ENCODE measurements at regions not wholly inside any gene's neighbourhood (a gene's known extent, or its start where the extent isn't known, plus 50 kb on each side); places are given as distances from the start of the nearest gene placed in this dataset.

DNA sequence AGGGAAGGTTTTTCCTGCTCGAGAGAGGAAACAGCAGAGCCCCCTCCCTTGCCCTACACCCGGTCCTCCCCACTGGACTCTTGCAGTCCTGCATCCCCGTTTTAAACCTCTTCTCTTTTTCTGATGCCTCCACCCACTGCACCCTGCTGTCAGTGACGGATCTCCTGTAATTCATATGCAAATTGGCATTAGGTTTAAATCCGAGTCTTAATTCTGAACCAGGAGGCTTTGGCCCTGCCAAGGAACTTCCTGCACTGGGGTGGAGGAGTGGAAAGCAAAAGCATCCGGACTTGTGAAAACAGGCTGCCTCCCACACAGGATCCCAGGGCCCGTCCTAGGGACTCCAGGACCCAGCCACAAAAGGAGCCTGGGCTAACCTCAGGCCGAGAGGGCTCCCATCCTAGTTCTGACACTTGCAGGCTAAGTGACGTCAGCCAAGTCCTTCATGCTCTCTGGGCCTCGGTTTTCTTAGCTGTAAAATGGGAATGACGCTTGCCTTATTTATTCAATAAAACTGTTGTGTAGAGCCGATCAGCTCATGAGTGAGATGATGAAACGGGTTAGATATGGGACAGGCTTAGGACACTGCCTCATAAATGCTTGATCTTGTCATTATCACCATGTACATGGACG lies 613.3 kb downstream of the AJAP1 start:
- no TSS peak for BruUV-seq (replicated peaks)
- H3K4me3 ChIP-seq, result no peak overlapping the region
- ChIA-PET RAD21 (ENCODE audit: unreplicated experiment) (no interaction called here), SMC1A (ENCODE audit: uncharacterized antibody, unreplicated experiment) (no interaction called here), CTCF (no interaction called here), POLR2A (no interaction called here)
- in situ Hi-C loops (cut with MboI), result no loop called here
- H4K20me1 ChIP-seq (ENCODE audit: control insufficient read depth, insufficient read depth), result no peaks in the 10 kb centered on the region
- no peaks in the 10 kb centered on the region for H3K4me1 ChIP-seq (ENCODE audit: control insufficient read depth, insufficient read depth, low read length)
- H3K9ac ChIP-seq (ENCODE audit: control insufficient read depth, insufficient read depth, low read length), result no peak overlapping the region
- H3K9me3 ChIP-seq (replicated peaks; ENCODE audit: control insufficient read depth, insufficient read depth, low read length), result no peaks in the 10 kb centered on the region; the same call in 2 of the 3 replicates
- DNase-seq (ENCODE audit: low read depth, low spot score), result no peak
- WGBS (ENCODE audit: insufficient coverage, insufficient replicate concordance, low lambda C conversion rate, missing lambda C conversion rate), result 12% methylated on average over 14 of the region's 14 CpGs
- no peaks in the 10 kb centered on the region for H3K27me3 ChIP-seq (replicated peaks in 1 of 2; ENCODE audit: control insufficient read depth in 2 of 2, insufficient read depth in 2 of 2, low read length in 1 of 2)
- intact Hi-C loops (cut with micrococcal nuclease; ENCODE audit: unreplicated experiment), result no loop called here
- TF ChIP-seq ZNF207 (IDR thresholded peaks at IDR 0.05; ENCODE audit: borderline replicate concordance) (no peak), PML (IDR thresholded peaks at IDR 0.05; ENCODE audit: low read length) (no peak)
- no peaks in the 10 kb centered on the region for H3K79me2 ChIP-seq (ENCODE audit: control insufficient read depth, insufficient read depth, low read length)
- no peak for ATAC-seq
- no peak overlapping the region for H2AFZ ChIP-seq (ENCODE audit: control insufficient read depth, low read depth, low read length)
- H3K27ac ChIP-seq (ENCODE audit: control insufficient read depth, insufficient read depth), result no peak overlapping the region
- no peak overlapping the region for H3K4me2 ChIP-seq (ENCODE audit: control insufficient read depth, insufficient read depth)
- H3K36me3 ChIP-seq (ENCODE audit: control insufficient read depth in 2 of 2, insufficient read depth in 2 of 2, low read length in 1 of 2), result no peaks in the 10 kb centered on the region
- FAIRE-seq, result no peak

DNA sequence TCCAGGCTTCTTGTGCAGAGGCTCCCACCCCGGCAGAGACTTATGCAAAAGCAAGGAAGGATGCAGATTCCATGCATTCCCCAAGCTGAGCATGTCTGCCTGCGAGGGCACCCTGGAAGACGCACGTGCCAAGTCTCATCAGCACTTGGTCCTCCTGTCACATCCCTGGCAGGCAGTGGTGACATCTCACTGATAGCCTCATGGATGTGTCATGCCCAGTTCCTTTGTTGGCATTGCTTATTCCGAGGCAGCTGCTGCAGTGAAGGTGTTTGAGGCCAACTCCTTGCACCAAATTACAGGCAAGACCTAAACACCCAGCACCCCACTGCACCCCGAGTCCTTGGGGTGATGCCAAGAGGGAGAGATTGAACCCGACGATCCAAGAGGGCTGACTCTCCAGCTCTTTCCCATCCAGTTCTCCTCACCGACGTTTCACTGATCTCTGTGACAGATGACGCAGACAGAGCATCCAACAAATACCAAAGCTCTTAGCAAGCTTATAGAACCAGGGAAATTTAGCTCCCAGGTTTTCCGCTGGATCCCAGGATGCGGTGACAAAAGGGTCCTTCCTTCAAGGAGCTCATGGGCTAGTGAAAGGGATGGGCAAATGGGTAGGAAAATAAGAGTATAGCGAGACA lies 611.1 kb downstream of the AJAP1 start:
- TF ChIP-seq MTA3 (IDR thresholded peaks at IDR 0.05; ENCODE audit: borderline replicate concordance, low read length) (no peak), JUND (IDR thresholded peaks at IDR 0.05; ENCODE audit: low read depth, low read length) (no peak), MXI1 (IDR thresholded peaks at IDR 0.05; ENCODE audit: low read depth, low read length) (no peak), NBN (IDR thresholded peaks at IDR 0.05) (no peak), ZNF207 (IDR thresholded peaks at IDR 0.05; ENCODE audit: borderline replicate concordance) (no peak), SP1 (IDR thresholded peaks at IDR 0.05; ENCODE audit: low read depth, low read length) (no peak), BHLHE40 (IDR thresholded peaks at IDR 0.05; ENCODE audit: borderline replicate concordance in 1 of 2, low read depth in 2 of 2, low read length in 1 of 2) (no peak), ZNF24 (IDR thresholded peaks at IDR 0.05) (no peak), KAT2A (conservative IDR thresholded peaks at IDR 0.05; ENCODE audit: control insufficient read depth, low read depth, low read length) (no peak), EED (IDR thresholded peaks at IDR 0.05; ENCODE audit: low read depth) (no peak), TCF3 (IDR thresholded peaks at IDR 0.05; ENCODE audit: borderline replicate concordance, insufficient read depth, low read depth, low read length) (no peak), SPI1 (IDR thresholded peaks at IDR 0.05; ENCODE audit: borderline replicate concordance, insufficient read depth, low read depth, low read length) (no peak)
- TF ChIP-seq, protein P1, sequence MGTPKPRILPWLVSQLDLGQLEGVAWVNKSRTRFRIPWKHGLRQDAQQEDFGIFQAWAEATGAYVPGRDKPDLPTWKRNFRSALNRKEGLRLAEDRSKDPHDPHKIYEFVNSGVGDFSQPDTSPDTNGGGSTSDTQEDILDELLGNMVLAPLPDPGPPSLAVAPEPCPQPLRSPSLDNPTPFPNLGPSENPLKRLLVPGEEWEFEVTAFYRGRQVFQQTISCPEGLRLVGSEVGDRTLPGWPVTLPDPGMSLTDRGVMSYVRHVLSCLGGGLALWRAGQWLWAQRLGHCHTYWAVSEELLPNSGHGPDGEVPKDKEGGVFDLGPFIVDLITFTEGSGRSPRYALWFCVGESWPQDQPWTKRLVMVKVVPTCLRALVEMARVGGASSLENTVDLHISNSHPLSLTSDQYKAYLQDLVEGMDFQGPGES (IDR thresholded peaks at IDR 0.05), result no peak
- TF ChIP-seq, protein P2, sequence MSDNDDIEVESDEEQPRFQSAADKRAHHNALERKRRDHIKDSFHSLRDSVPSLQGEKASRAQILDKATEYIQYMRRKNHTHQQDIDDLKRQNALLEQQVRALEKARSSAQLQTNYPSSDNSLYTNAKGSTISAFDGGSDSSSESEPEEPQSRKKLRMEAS (IDR thresholded peaks at IDR 0.05; ENCODE audit: low read depth, low read length), result no peak
- WGBS (ENCODE audit: insufficient coverage, insufficient replicate concordance, low lambda C conversion rate, missing lambda C conversion rate), result 21% methylated on average over 14 of the region's 14 CpGs
- FAIRE-seq, result no peak
- Histone ChIP-seq H3K9me3 (replicated peaks; ENCODE audit: control insufficient read depth, insufficient read depth, low read length) (no peaks in the 10 kb centered on the region; the same call in 2 of the 3 replicates), H3K79me2 (ENCODE audit: control insufficient read depth, insufficient read depth, low read length) (no peaks in the 10 kb centered on the region), H3K4me2 (ENCODE audit: control insufficient read depth, insufficient read depth) (no peak overlapping the region), H4K20me1 (ENCODE audit: control insufficient read depth, insufficient read depth) (no peaks in the 10 kb centered on the region), H3K27me3 (replicated peaks in 1 of 2; ENCODE audit: control insufficient read depth in 2 of 2, insufficient read depth in 2 of 2, low read length in 1 of 2) (no peaks in the 10 kb centered on the region), H3K27ac (ENCODE audit: control insufficient read depth, insufficient read depth) (no peak overlapping the region), H3K36me3 (ENCODE audit: control insufficient read depth in 2 of 2, insufficient read depth in 2 of 2, low read length in 1 of 2) (no peaks in the 10 kb centered on the region), H3K4me3 (no peak overlapping the region), H2AFZ (ENCODE audit: control insufficient read depth, low read depth, low read length) (no peak overlapping the region), H3K4me1 (ENCODE audit: control insufficient read depth, insufficient read depth, low read length) (no peaks in the 10 kb centered on the region), H3K9ac (ENCODE audit: control insufficient read depth, insufficient read depth, low read length) (no peak overlapping the region)
- intact Hi-C loops (cut with micrococcal nuclease; ENCODE audit: unreplicated experiment), result no loop called here
- RAD21 ChIA-PET (ENCODE audit: unreplicated experiment), result no interaction called here
- CTCF ChIA-PET, result no interaction called here
- no peak for ATAC-seq
- in situ Hi-C loops (cut with MboI), result no loop called here
- SMC1A ChIA-PET (ENCODE audit: uncharacterized antibody, unreplicated experiment), result no interaction called here
- no peak for DNase-seq (ENCODE audit: low read depth, low spot score)
- POLR2A ChIA-PET, result no interaction called here
- no TSS peak for BruUV-seq (replicated peaks)
